ENCODE measurements at regions not wholly inside any gene's neighbourhood (a gene's known extent, or its start where the extent isn't known, plus 50 kb on each side); places are given as distances from the start of the nearest gene placed in this dataset.

- ChIA-PET POLR2A (no interaction called here), CTCF (ENCODE audit: unreplicated experiment) (no interaction called here)
- intact Hi-C loops (cut with micrococcal nuclease; ENCODE audit: unreplicated experiment) = no loop called here
- no peaks in the 10 kb centered on the region for H4K20me1 ChIP-seq (ENCODE audit: insufficient read depth, low read length)
- TF ChIP-seq EZH2phosphoT487 (IDR thresholded peaks at IDR 0.05; ENCODE audit: borderline replicate concordance, low read depth, low read length) = no peak
- no peak for TF ChIP-seq CTCF (conservative IDR thresholded peaks at IDR 0.05; ENCODE audit: low read length)
- no peaks in the 10 kb centered on the region for H3K4me1 ChIP-seq (ENCODE audit: insufficient read depth, low read length, poor library complexity, severe bottlenecking)
- no peak overlapping the region for H2AFZ ChIP-seq (ENCODE audit: low read length)
- DNase-seq (ENCODE audit: low spot score) = no peak
- no peaks in the 10 kb centered on the region for H3K36me3 ChIP-seq (ENCODE audit: insufficient read depth, low read length)
- H3K9me2 ChIP-seq (ENCODE audit: insufficient read depth, low read length) = no peaks in the 10 kb centered on the region
- no peak overlapping the region for H3K27ac ChIP-seq (ENCODE audit: low read depth, low read length, poor library complexity, severe bottlenecking)
- H3K9me3 ChIP-seq (ENCODE audit: low read length) = no peaks in the 10 kb centered on the region
- no TSS peak for BruUV-seq (replicated peaks)
- no peaks in the 10 kb centered on the region for H3K79me2 ChIP-seq (ENCODE audit: insufficient read depth, low read depth, low read length)
- no peak overlapping the region for H3K4me3 ChIP-seq (ENCODE audit: low read depth, low read length, poor library complexity, severe bottlenecking)
- H3K4me2 ChIP-seq (ENCODE audit: low read length) = no peak overlapping the region
These were observed 151.3 kb upstream of the SERPINE2 start for GRCh38 chr2:224190234-224190935.

DNA sequence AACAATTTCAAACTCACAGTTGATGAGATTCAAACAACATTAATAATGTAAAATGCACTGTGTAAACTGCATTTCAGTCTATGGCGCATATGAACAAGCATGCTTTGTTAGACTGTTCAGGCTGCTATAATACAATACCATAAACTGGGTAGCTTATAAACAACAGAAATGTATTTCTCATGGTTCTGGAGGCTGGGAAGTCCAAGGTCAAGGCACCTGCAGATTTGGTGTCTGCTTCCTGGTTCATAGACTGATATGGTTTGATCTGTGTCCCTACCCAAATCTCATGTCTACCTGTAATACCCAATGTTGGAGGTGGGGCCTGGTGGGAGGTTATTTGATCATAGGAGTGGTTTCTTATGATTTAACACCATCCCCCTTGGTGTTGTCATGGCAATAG lies 148.1 kb upstream of the SERPINE2 start:
- CTCF ChIA-PET (ENCODE audit: unreplicated experiment) = no interaction called here
- H3K9me2 ChIP-seq (ENCODE audit: insufficient read depth, low read length) = no peaks in the 10 kb centered on the region
- no peak overlapping the region for H3K4me2 ChIP-seq (ENCODE audit: low read length)
- no peaks in the 10 kb centered on the region for H4K20me1 ChIP-seq (ENCODE audit: insufficient read depth, low read length)
- TF ChIP-seq CTCF (conservative IDR thresholded peaks at IDR 0.05; ENCODE audit: low read length) (no peak), EZH2phosphoT487 (IDR thresholded peaks at IDR 0.05; ENCODE audit: borderline replicate concordance, low read depth, low read length) (no peak)
- DNase-seq (ENCODE audit: low spot score) = no peak
- BruUV-seq (replicated peaks) = no TSS peak
- H3K36me3 ChIP-seq (ENCODE audit: insufficient read depth, low read length) = no peaks in the 10 kb centered on the region
- no peak overlapping the region for H2AFZ ChIP-seq (ENCODE audit: low read length)
- H3K79me2 ChIP-seq (ENCODE audit: insufficient read depth, low read depth, low read length) = no peaks in the 10 kb centered on the region
- no peaks in the 10 kb centered on the region for H3K9me3 ChIP-seq (ENCODE audit: low read length)
- intact Hi-C loops (cut with micrococcal nuclease; ENCODE audit: unreplicated experiment) = no loop called here
- POLR2A ChIA-PET = no interaction called here
- no peak overlapping the region for H3K4me3 ChIP-seq (ENCODE audit: low read depth, low read length, poor library complexity, severe bottlenecking)
- no peak overlapping the region for H3K27ac ChIP-seq (ENCODE audit: low read depth, low read length, poor library complexity, severe bottlenecking)
- no peaks in the 10 kb centered on the region for H3K4me1 ChIP-seq (ENCODE audit: insufficient read depth, low read length, poor library complexity, severe bottlenecking)

GRCh38 chr2:224185023-224185601 lies 146.0 kb upstream of the SERPINE2 start:
- Histone ChIP-seq H3K36me3 (ENCODE audit: insufficient read depth, low read length) (no peaks in the 10 kb centered on the region), H2AFZ (ENCODE audit: low read length) (no peak overlapping the region), H3K4me3 (ENCODE audit: low read depth, low read length, poor library complexity, severe bottlenecking) (no peak overlapping the region), H3K9me2 (ENCODE audit: insufficient read depth, low read length) (no peaks in the 10 kb centered on the region), H3K27ac (ENCODE audit: low read depth, low read length, poor library complexity, severe bottlenecking) (no peak overlapping the region), H3K79me2 (ENCODE audit: insufficient read depth, low read depth, low read length) (no peaks in the 10 kb centered on the region), H3K4me1 (ENCODE audit: insufficient read depth, low read length, poor library complexity, severe bottlenecking) (no peaks in the 10 kb centered on the region), H3K9me3 (ENCODE audit: low read length) (no peaks in the 10 kb centered on the region), H4K20me1 (ENCODE audit: insufficient read depth, low read length) (no peaks in the 10 kb centered on the region), H3K4me2 (ENCODE audit: low read length) (no peak overlapping the region)
- POLR2A ChIA-PET = interaction anchor here (0.5 kb wide), 1 partner anchor 11 kb away, joined by 3 read pairs; no protein-coding TSS in a partner anchor
- TF ChIP-seq CTCF (conservative IDR thresholded peaks at IDR 0.05; ENCODE audit: low read length) = no peak
- no peak for TF ChIP-seq EZH2phosphoT487 (IDR thresholded peaks at IDR 0.05; ENCODE audit: borderline replicate concordance, low read depth, low read length)
- BruUV-seq (replicated peaks) = no TSS peak
- CTCF ChIA-PET (ENCODE audit: unreplicated experiment) = no interaction called here
- intact Hi-C loops (cut with micrococcal nuclease; ENCODE audit: unreplicated experiment) = no loop called here
- no peak for DNase-seq (ENCODE audit: low spot score)

Measured in OCI-LY7 (cell line).